Sigmoid colon (tissue), 4 donors: ENCODE measurements at regions not wholly inside any gene's neighbourhood (a gene's known extent, or its start where the extent isn't known, plus 50 kb on each side); places are given as distances from the start of the nearest gene placed in this dataset.

ENCODE experiments used
- EP300 ChIP-seq, 4 donors: sonication (generic); formaldehyde crosslinking; IDR thresholded peaks; one replicate each; pipeline ENCODE4 v1.6.1; 2017; ENCODE audit warnings: antibody characterized with exemption in 4 of 4
- POLR2A ChIP-seq, 2 donors: fragments of 450-650 bp; IDR thresholded peaks; one replicate each; pipeline ENCODE4 v1.6.1; 2016; ENCODE audit warnings: antibody characterized with exemption in 2 of 2, mild to moderate bottlenecking in 2 of 2, moderate library complexity in 2 of 2
- POLR2AphosphoS5 ChIP-seq, 4 donors: sonication (generic); formaldehyde crosslinking; IDR thresholded peaks; one replicate each; pipeline ENCODE4 v1.6.1; 2017; ENCODE audit warnings: antibody characterized with exemption in 4 of 4
- TF ChIP-seq, protein P1 (sequence below), 4 experiments: fragments of 450-650 bp in 3 of 4; fragments of 200-600 bp in 1 of 4; IDR thresholded peaks; one replicate each; pipeline ENCODE4 v1.5.1; 2016 to 2019; ENCODE audit warnings: antibody characterized with exemption in 4 of 4, mild to moderate bottlenecking in 3 of 4, moderate library complexity in 2 of 4

DNA sequence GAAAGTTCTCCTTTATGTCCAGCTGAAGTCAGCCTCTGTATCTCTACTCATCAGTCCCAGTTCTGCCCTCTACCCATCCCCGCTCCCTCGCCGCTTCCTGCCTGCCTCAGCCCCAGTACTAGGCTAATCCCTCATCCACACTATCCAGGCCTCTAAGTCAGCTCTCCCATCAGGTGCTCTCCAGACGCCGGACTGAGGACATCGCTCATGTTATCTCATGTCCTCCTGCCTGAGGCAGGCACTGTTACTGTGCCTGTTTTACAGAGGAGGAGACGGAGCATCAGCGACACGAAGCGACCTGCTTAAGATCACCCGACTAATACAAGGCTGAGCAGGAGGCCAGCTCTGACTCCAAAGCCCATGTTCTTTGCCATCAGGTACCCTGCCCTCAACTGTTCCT lies 57.3 kb upstream of the RUNX3 start:
- TF ChIP-seq, protein P1, sequence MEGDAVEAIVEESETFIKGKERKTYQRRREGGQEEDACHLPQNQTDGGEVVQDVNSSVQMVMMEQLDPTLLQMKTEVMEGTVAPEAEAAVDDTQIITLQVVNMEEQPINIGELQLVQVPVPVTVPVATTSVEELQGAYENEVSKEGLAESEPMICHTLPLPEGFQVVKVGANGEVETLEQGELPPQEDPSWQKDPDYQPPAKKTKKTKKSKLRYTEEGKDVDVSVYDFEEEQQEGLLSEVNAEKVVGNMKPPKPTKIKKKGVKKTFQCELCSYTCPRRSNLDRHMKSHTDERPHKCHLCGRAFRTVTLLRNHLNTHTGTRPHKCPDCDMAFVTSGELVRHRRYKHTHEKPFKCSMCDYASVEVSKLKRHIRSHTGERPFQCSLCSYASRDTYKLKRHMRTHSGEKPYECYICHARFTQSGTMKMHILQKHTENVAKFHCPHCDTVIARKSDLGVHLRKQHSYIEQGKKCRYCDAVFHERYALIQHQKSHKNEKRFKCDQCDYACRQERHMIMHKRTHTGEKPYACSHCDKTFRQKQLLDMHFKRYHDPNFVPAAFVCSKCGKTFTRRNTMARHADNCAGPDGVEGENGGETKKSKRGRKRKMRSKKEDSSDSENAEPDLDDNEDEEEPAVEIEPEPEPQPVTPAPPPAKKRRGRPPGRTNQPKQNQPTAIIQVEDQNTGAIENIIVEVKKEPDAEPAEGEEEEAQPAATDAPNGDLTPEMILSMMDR (IDR thresholded peaks at IDR 0.05), result no peak
- TF ChIP-seq POLR2AphosphoS5 (IDR thresholded peaks at IDR 0.05) (no peak), POLR2A (IDR thresholded peaks at IDR 0.05) (no peak), EP300 (IDR thresholded peaks at IDR 0.05) (no peak)
